ENCODE measurements at regions not wholly inside any gene's neighbourhood (a gene's known extent, or its start where the extent isn't known, plus 50 kb on each side); places are given as distances from the start of the nearest gene placed in this dataset.
"Not testable (repeated sequence)": the region's sequence is repeated elsewhere in the genome, so short reads cannot be mapped to it uniquely, and the experiment has no call there.

GRCh38 chr16:10275214-10275996 is 93.2 kb upstream of the GRIN2A start:
- not testable (repeated sequence) for DNase-seq

GRCh38 chr16:10277597-10277996 is 95.4 kb upstream of the GRIN2A start:
- no peak for DNase-seq

- DNase-seq: no peak
These were observed 98.3 kb upstream of the GRIN2A start for GRCh38 chr16:10280262-10281170.

GRCh38 chr16:10282367-10282766 is 100.1 kb upstream of the GRIN2A start:
- no peak for DNase-seq

GRCh38 chr16:10283246-10283645 is 101.0 kb upstream of the GRIN2A start:
- not testable (repeated sequence) for DNase-seq

GRCh38 chr16:10290467-10291105 is 95.3 kb upstream of the ATF7IP2 start:
- DNase-seq: not testable (repeated sequence)

GRCh38 chr16:10292197-10292596 is 93.7 kb upstream of the ATF7IP2 start:
- not testable (repeated sequence) for DNase-seq

GRCh38 chr16:10292976-10293375 is 92.9 kb upstream of the ATF7IP2 start:
- not testable (repeated sequence) for DNase-seq

GRCh38 chr16:10294153-10294552 is 91.7 kb upstream of the ATF7IP2 start:
- not testable (repeated sequence) for DNase-seq

- no peak for DNase-seq
These were observed 88.9 kb upstream of the ATF7IP2 start for GRCh38 chr16:10296956-10297340.

- DNase-seq: no peak
These were observed 88.4 kb upstream of the ATF7IP2 start for GRCh38 chr16:10297341-10298006.

GRCh38 chr16:10300905-10301304 is 85.0 kb upstream of the ATF7IP2 start:
- no peak for DNase-seq

- DNase-seq: not testable (repeated sequence)
These were observed 84.3 kb upstream of the ATF7IP2 start for GRCh38 chr16:10301547-10301946.

GRCh38 chr16:10305912-10306311 is 79.9 kb upstream of the ATF7IP2 start:
- no peak for DNase-seq

GRCh38 chr16:10308305-10309193 is 77.3 kb upstream of the ATF7IP2 start:
- DNase-seq: no peak

GRCh38 chr16:10309271-10309932 is 76.5 kb upstream of the ATF7IP2 start:
- DNase-seq: no peak

GRCh38 chr16:10312008-10312407 is 73.9 kb upstream of the ATF7IP2 start:
- no peak for DNase-seq

- DNase-seq: no peak
These were observed 72.8 kb upstream of the ATF7IP2 start for GRCh38 chr16:10312784-10313724.

- DNase-seq: no peak
These were observed 71.5 kb upstream of the ATF7IP2 start for GRCh38 chr16:10314317-10314716.

- peak; percentile 7 for DNase-seq
These were observed 71.0 kb upstream of the ATF7IP2 start for GRCh38 chr16:10314811-10315210.
